SK-N-SH (cell line): ENCODE measurements at regions not wholly inside any gene's neighbourhood (a gene's known extent, or its start where the extent isn't known, plus 50 kb on each side); places are given as distances from the start of the nearest gene placed in this dataset.

Experiments used
- CTCF ChIA-PET: fragments of 300-600, 350-600 bp; formaldehyde crosslinking; extraction: SDS; loops from one replicate; lab custom pipeline; 2021; lab: Yijun Ruan, JAX
- POLR2A ChIA-PET: fragments of 350-600 bp; sonication (Branson Sonifier 250); formaldehyde crosslinking; extraction: SDS; loops from one replicate; lab custom pipeline; 2020; ENCODE audit warnings: antibody characterized with exemption, inconsistent platforms; lab: Yijun Ruan, JAX
- DNase-seq: peaks from one replicate; pipeline ENCODE4 v3.0.0; 2012
- H2AFZ ChIP-seq: fragments of 200-600 bp; sonication (generic); 2 replicates; pipeline ENCODE4 v1.8.1; 2016; ENCODE audit warnings: antibody characterized with exemption, mild to moderate bottlenecking, low read depth
- H3F3A ChIP-seq: fragments of 200-600 bp; sonication (generic); replicated peaks from 2 replicates; pipeline ENCODE3; 2016; ENCODE audit warnings: antibody characterized with exemption, mild to moderate bottlenecking; ENCODE audit not compliant: insufficient read depth
- H3K27ac ChIP-seq, 2 experiments: fragments of 200-500 bp in 1 of 2; fragments of 200-600 bp in 1 of 2; sonication (Bioruptor generic) in 1 of 2; sonication (generic), shearing (Covaris generic) in 1 of 2; 2 replicates each; pipeline versions ENCODE4 v1.5.1 to v1.6.1; 2014 to 2016; ENCODE audit warnings: low read depth in 2 of 2, inconsistent platforms in 1 of 2, low read length in 1 of 2, mild to moderate bottlenecking in 1 of 2, mixed read lengths in 1 of 2
- H3K27me3 ChIP-seq: fragments of 200-600 bp; sonication (generic), shearing (Covaris generic); 2 replicates; pipeline ENCODE4 v1.6.1; 2016; ENCODE audit warnings: mixed run types; ENCODE audit not compliant: insufficient read depth
- H3K36me3 ChIP-seq, 2 experiments: fragments of 200-500 bp in 1 of 2; fragments of 200-600 bp in 1 of 2; sonication (Bioruptor generic) in 1 of 2; sonication (generic) in 1 of 2; replicated peaks in 1 of 2; 2 replicates each; pipeline versions ENCODE3 to v1.5.1; 2014 to 2016; ENCODE audit warnings: low read length in 1 of 2, mild to moderate bottlenecking in 1 of 2; ENCODE audit not compliant: insufficient read depth in 2 of 2, control insufficient read depth in 1 of 2
- H3K4me1 ChIP-seq, 2 experiments: fragments of 200-500 bp in 1 of 2; fragments of 200-600 bp in 1 of 2; sonication (Bioruptor generic) in 1 of 2; sonication (generic), shearing (Covaris generic) in 1 of 2; 2 replicates each; pipeline versions ENCODE4 v1.5.1 to v1.6.1; 2014 to 2016; ENCODE audit warnings: low read depth in 1 of 2, low read length in 1 of 2, mixed run types in 1 of 2; ENCODE audit not compliant: insufficient read depth in 2 of 2, control insufficient read depth in 1 of 2
- H3K4me2 ChIP-seq: fragments of 200-600 bp; sonication (generic), shearing (Covaris generic); 2 replicates; pipeline ENCODE4 v1.6.1; 2017; ENCODE audit warnings: mixed run types
- H3K4me3 ChIP-seq, 2 experiments: fragments of 200-500 bp in 1 of 2; fragments of 200-600 bp in 1 of 2; sonication (Bioruptor generic) in 1 of 2; sonication (generic), shearing (Covaris generic) in 1 of 2; 2 replicates each; pipeline versions ENCODE4 v1.5.1 to v1.8.1; 2014 to 2016; ENCODE audit warnings: low read depth in 2 of 2, inconsistent platforms in 1 of 2, low read length in 1 of 2, mild to moderate bottlenecking in 1 of 2, mixed read lengths in 1 of 2, moderate library complexity in 1 of 2
- H3K79me2 ChIP-seq: fragments of 200-600 bp; sonication (generic); 2 replicates; pipeline ENCODE4 v1.8.1; 2017; ENCODE audit warnings: mild to moderate bottlenecking; ENCODE audit not compliant: insufficient read depth
- H3K9ac ChIP-seq: fragments of 200-600 bp; sonication (generic); 2 replicates; pipeline ENCODE4 v1.6.1; 2017; ENCODE audit warnings: mixed run types
- H3K9me2 ChIP-seq: fragments of 200-600 bp; sonication (generic); 2 replicates; pipeline ENCODE4 v1.6.1; 2017; ENCODE audit warnings: mixed run types
- H3K9me3 ChIP-seq: fragments of 200-600 bp; sonication (generic); 2 replicates; pipeline ENCODE4 v1.6.1; 2017; ENCODE audit warnings: mixed run types, mild to moderate bottlenecking, moderate library complexity
- H4K20me1 ChIP-seq: fragments of 200-600 bp; sonication (generic); 2 replicates; pipeline ENCODE4 v1.6.1; 2017; ENCODE audit warnings: mild to moderate bottlenecking, mixed run types; ENCODE audit not compliant: insufficient read depth
- CTCF ChIP-seq: fragments of 200-600 bp; sonication (generic); IDR thresholded peaks from 2 replicates; pipeline ENCODE4 v1.6.1; 2017; ENCODE audit warnings: antibody characterized with exemption, mild to moderate bottlenecking, moderate library complexity
- EP300 ChIP-seq, 2 experiments: IDR thresholded peaks; 2 replicates each; pipeline versions ENCODE4 v1.4.0 to v1.6.1; 2012; ENCODE audit warnings: borderline replicate concordance in 1 of 2, low read depth in 1 of 2, low read length in 1 of 2
- EZH2phosphoT487 ChIP-seq: fragments of 200-600 bp; sonication (generic); IDR thresholded peaks from 2 replicates; pipeline ENCODE4 v1.6.1; 2017; ENCODE audit warnings: low read depth, mixed run types, mild to moderate bottlenecking, antibody characterized with exemption, moderate library complexity, borderline replicate concordance
- FOXJ3 ChIP-seq: sonication (generic); formaldehyde crosslinking; IDR thresholded peaks from 2 replicates; pipeline ENCODE4 v1.5.1; 2020; ENCODE audit warnings: mild to moderate bottlenecking, missing genetic modification reagents
- FOXM1 ChIP-seq: IDR thresholded peaks from 2 replicates; pipeline ENCODE4 v1.4.0; 2012; ENCODE audit warnings: low read depth, mild to moderate bottlenecking
- GABPA ChIP-seq: IDR thresholded peaks from 2 replicates; pipeline ENCODE4 v1.4.0; 2012; ENCODE audit warnings: low read depth, mild to moderate bottlenecking
- GATA2 ChIP-seq: sonication (generic); formaldehyde crosslinking; IDR thresholded peaks from 2 replicates; pipeline ENCODE4 v1.5.0; 2020; ENCODE audit warnings: mild to moderate bottlenecking, missing genetic modification reagents
- JUND ChIP-seq: IDR thresholded peaks from 2 replicates; pipeline ENCODE4 v1.4.0; 2012
- MAX ChIP-seq: IDR thresholded peaks from 2 replicates; pipeline ENCODE4 v1.4.0; 2012; ENCODE audit warnings: low read depth
- NFIC ChIP-seq: IDR thresholded peaks from 2 replicates; pipeline ENCODE4 v1.4.0; 2012; ENCODE audit warnings: borderline replicate concordance
- PBX3 ChIP-seq: IDR thresholded peaks from 2 replicates; pipeline ENCODE4; 2012
- POLR2AphosphoS5 ChIP-seq: IDR thresholded peaks from 2 replicates; pipeline ENCODE4 v1.6.1; 2012; ENCODE audit warnings: low read depth, low read length
- RCOR1 ChIP-seq: fragments of 150-350 bp; IDR thresholded peaks from 2 replicates; pipeline ENCODE4 v1.6.1; 2017; ENCODE audit warnings: antibody characterized with exemption, low read length
- REST ChIP-seq: IDR thresholded peaks from 2 replicates; pipeline ENCODE4 v1.6.1; 2012; ENCODE audit warnings: mild to moderate bottlenecking, low read depth, low read length, moderate library complexity
- RXRA ChIP-seq: IDR thresholded peaks from 2 replicates; pipeline ENCODE4 v1.4.0; 2012; ENCODE audit warnings: low read depth, mild to moderate bottlenecking, borderline replicate concordance
- SIN3A ChIP-seq: IDR thresholded peaks from 2 replicates; pipeline ENCODE4 v1.6.1; 2012; ENCODE audit warnings: low read depth, mild to moderate bottlenecking, low read length, moderate library complexity, borderline replicate concordance
- SMC3 ChIP-seq: IDR thresholded peaks from 2 replicates; pipeline ENCODE4 v1.6.1; 2012; ENCODE audit warnings: low read depth, low read length, improper control_type of control experiment
- TAF1 ChIP-seq: IDR thresholded peaks from 2 replicates; pipeline ENCODE4 v1.6.1; 2012; ENCODE audit warnings: low read depth, mild to moderate bottlenecking, low read length, moderate library complexity, borderline replicate concordance
- TCF12 ChIP-seq: IDR thresholded peaks from 2 replicates; pipeline ENCODE4 v1.4.0; 2012
- TEAD4 ChIP-seq: IDR thresholded peaks from 2 replicates; pipeline ENCODE4 v1.4.0; 2012; ENCODE audit warnings: mild to moderate bottlenecking, borderline replicate concordance; ENCODE audit not compliant: insufficient read depth
- USF2 ChIP-seq: fragments of 150-350 bp; IDR thresholded peaks from 2 replicates; pipeline ENCODE4 v1.6.1; 2017; ENCODE audit warnings: antibody characterized with exemption, low read length, low read depth, borderline replicate concordance
- ZBTB33 ChIP-seq: IDR thresholded peaks from 2 replicates; pipeline ENCODE4 v1.4.0; 2012; ENCODE audit warnings: low read depth, borderline replicate concordance
- WGBS: methylation state at CpG from one replicate; pipeline ENCODE4 v1.1.6; 2017; ENCODE audit warnings: low lambda C conversion rate; 5-methylcytosine and 5-hydroxymethylcytosine counted together

GRCh38 chr13:40060296-40061007 lies 405.0 kb downstream of the COG6 start:
- Histone ChIP-seq H3K4me2 (no peak overlapping the region), H3K79me2 (no peaks in the 10 kb centered on the region), H3K4me1 (peaks cover 28 to 37% of the 10 kb centered on the region in 2 experiments), H4K20me1 (no peaks in the 10 kb centered on the region), H3F3A (peaks cover 19% of the 10 kb centered on the region), H3K9me2 (no peaks in the 10 kb centered on the region), H3K9me3 (no peaks in the 10 kb centered on the region), H3K27ac (no peak overlapping the region; a peak in 1 of 4 replicates), H3K4me3 (no peak overlapping the region), H3K9ac (no peak overlapping the region), H2AFZ (no peak overlapping the region; the same call in 1 of the 2 replicates), H3K27me3 (no peaks in the 10 kb centered on the region), H3K36me3 (no peaks in the 10 kb centered on the region)
- ChIA-PET POLR2A (no interaction called here), CTCF (interaction anchor here (0.6 to 3.0 kb wide), 9 partner anchors 9 to 626 kb away, joined by 3 to 9 read pairs (median 3); no protein-coding TSS in a partner anchor)
- DNase-seq: no peak
- TF ChIP-seq GATA2 (CRISPR knock-in tag) (no peak), REST (no peak), MAX (0 out of 2 replicates have a peak, but pooled peaks have one; percentile 14), TCF12 (peak; percentile 70), POLR2AphosphoS5 (no peak), PBX3 (peak; percentile 48), EZH2phosphoT487 (no peak), FOXM1 (no peak), FOXJ3 (CRISPR knock-in tag) (no peak), ZBTB33 (0 out of 2 replicates have a peak, but pooled peaks have one; percentile 13), JUND (0 out of 2 replicates have a peak, but pooled peaks have one; percentile 28), EP300 (IDR thresholded peaks at IDR 0.05; ENCODE audit: borderline replicate concordance in 1 of 2, low read depth in 1 of 2, low read length in 1 of 2) (peak in 1 of 2 experiments; percentile 46; a peak in 1 of 4 replicates), TAF1 (no peak), RCOR1 (no peak), USF2 (no peak), NFIC (peak; percentile 68), CTCF (no peak), GABPA (no peak), SIN3A (no peak), TEAD4 (no peak), RXRA (no peak), SMC3 (no peak)
- WGBS: 64% methylated on average over 4 of the region's 4 CpGs
